ENCODE measurements at regions not wholly inside any gene's neighbourhood (a gene's known extent, or its start where the extent isn't known, plus 50 kb on each side); places are given as distances from the start of the nearest gene placed in this dataset.

GRCh38 chr5:87074072-87074471 lies 193.6 kb upstream of the RASA1 start:
- Mint-ChIP-seq H3K27ac (peak overlapping the region; percentile 88 to 94), H3K4me1 (ENCODE audit: low read depth in 2 of 2) (peaks cover 19 to 36% of the 10 kb centered on the region in 2 donors), H3K27me3 (no peaks in the 10 kb centered on the region), H3K4me3 (peak overlapping the region in 1 of 2 donors; percentile 72), H3K9me3 (no peaks in the 10 kb centered on the region), H3K36me3 (ENCODE audit: insufficient read depth) (no peaks in the 10 kb centered on the region)
- DNase-seq, result no peak
- ATAC-seq (replicated peaks), result no peak

GRCh38 chr5:87074934-87075541 lies 192.6 kb upstream of the RASA1 start:
- Mint-ChIP-seq H3K27ac (peak overlapping the region; percentile 88 to 94), H3K9me3 (no peaks in the 10 kb centered on the region), H3K4me1 (ENCODE audit: low read depth in 2 of 2) (peaks cover 21 to 38% of the 10 kb centered on the region in 2 donors), H3K4me3 (peak overlapping the region; percentile 63 to 72), H3K27me3 (no peaks in the 10 kb centered on the region), H3K36me3 (ENCODE audit: insufficient read depth) (no peaks in the 10 kb centered on the region)
- peak; percentile 7 to 26 (median 12) for DNase-seq
- ATAC-seq (replicated peaks), result peak; percentile 93

GRCh38 chr5:87076411-87076810 lies 191.3 kb upstream of the RASA1 start:
- peaks cover 26 to 46% of the 10 kb centered on the region in 2 donors for H3K4me1 Mint-ChIP-seq (ENCODE audit: low read depth in 2 of 2)
- no peaks in the 10 kb centered on the region for H3K27me3 Mint-ChIP-seq
- H3K27ac Mint-ChIP-seq, result no peak overlapping the region
- H3K4me3 Mint-ChIP-seq, result no peak overlapping the region
- DNase-seq (no peak), ATAC-seq (replicated peaks) (no peak)
- no peaks in the 10 kb centered on the region for H3K36me3 Mint-ChIP-seq (ENCODE audit: insufficient read depth)
- H3K9me3 Mint-ChIP-seq, result no peaks in the 10 kb centered on the region

- Mint-ChIP-seq H3K4me1 (ENCODE audit: low read depth in 2 of 2) (peaks cover 32 to 51% of the 10 kb centered on the region in 2 donors), H3K36me3 (ENCODE audit: insufficient read depth) (no peaks in the 10 kb centered on the region), H3K27me3 (no peaks in the 10 kb centered on the region), H3K4me3 (no peak overlapping the region), H3K27ac (no peak overlapping the region), H3K9me3 (no peaks in the 10 kb centered on the region)
- ATAC-seq (replicated peaks) (no peak), DNase-seq (no peak)
Observed at GRCh38 chr5:87076931-87077330, 190.8 kb upstream of the RASA1 start.

- no peaks in the 10 kb centered on the region for H3K27me3 Mint-ChIP-seq
- DNase-seq (no peak), ATAC-seq (replicated peaks) (no peak)
- H3K9me3 Mint-ChIP-seq, result no peaks in the 10 kb centered on the region
- H3K4me3 Mint-ChIP-seq, result no peak overlapping the region
- peaks cover 35 to 57% of the 10 kb centered on the region in 2 donors for H3K4me1 Mint-ChIP-seq (ENCODE audit: low read depth in 2 of 2)
- no peaks in the 10 kb centered on the region for H3K36me3 Mint-ChIP-seq (ENCODE audit: insufficient read depth)
- H3K27ac Mint-ChIP-seq, result peak overlapping the region in 1 of 2 donors; percentile 65
Observed at GRCh38 chr5:87079219-87079618, 188.5 kb upstream of the RASA1 start.

- no peaks in the 10 kb centered on the region for H3K36me3 Mint-ChIP-seq (ENCODE audit: insufficient read depth)
- peak overlapping the region; percentile 49 to 79 for H3K27ac Mint-ChIP-seq
Observed at GRCh38 chr5:87081016-87081415, 186.7 kb upstream of the RASA1 start.

GRCh38 chr5:87081511-87082372 lies 185.9 kb upstream of the RASA1 start:
- ATAC-seq (replicated peaks) (peak; percentile 94), DNase-seq (peak; percentile 12 to 26 (median 17))
- Mint-ChIP-seq H3K27ac (peak overlapping the region; percentile 49 to 79), H3K36me3 (ENCODE audit: insufficient read depth) (no peaks in the 10 kb centered on the region), H3K27me3 (no peaks in the 10 kb centered on the region), H3K9me3 (peaks cover 0 to 4% of the 10 kb centered on the region in 2 donors), H3K4me1 (ENCODE audit: low read depth in 2 of 2) (peaks cover 23 to 41% of the 10 kb centered on the region in 2 donors), H3K4me3 (peak overlapping the region; percentile 48 to 73)

More at GRCh38 chr5:87081016-87081415, 186.7 kb upstream of the RASA1 start:
- ATAC-seq (replicated peaks), result no peak
- no peak for DNase-seq
- H3K4me1 Mint-ChIP-seq (ENCODE audit: low read depth in 2 of 2), result peaks cover 23 to 41% of the 10 kb centered on the region in 2 donors
- peak overlapping the region; percentile 48 to 73 for H3K4me3 Mint-ChIP-seq
- H3K9me3 Mint-ChIP-seq, result peaks cover 0 to 4% of the 10 kb centered on the region in 2 donors
- H3K27me3 Mint-ChIP-seq, result no peaks in the 10 kb centered on the region

- Mint-ChIP-seq H3K9me3 (no peaks in the 10 kb centered on the region), H3K4me3 (peak overlapping the region; percentile 33 to 60), H3K4me1 (ENCODE audit: low read depth in 2 of 2) (peaks cover 15 to 26% of the 10 kb centered on the region in 2 donors), H3K27me3 (no peaks in the 10 kb centered on the region), H3K27ac (peak overlapping the region; percentile 42 to 70), H3K36me3 (ENCODE audit: insufficient read depth) (no peaks in the 10 kb centered on the region)
- DNase-seq (no peak), ATAC-seq (replicated peaks) (peak; percentile 36)
Observed at GRCh38 chr5:87094347-87094746, 173.3 kb upstream of the RASA1 start.

- ATAC-seq (replicated peaks) (peak; percentile 44), DNase-seq (no peak)
- Mint-ChIP-seq H3K4me1 (ENCODE audit: low read depth in 2 of 2) (peaks cover 15 to 27% of the 10 kb centered on the region in 2 donors), H3K27me3 (no peaks in the 10 kb centered on the region), H3K36me3 (ENCODE audit: insufficient read depth) (no peaks in the 10 kb centered on the region), H3K4me3 (peak overlapping the region; percentile 33 to 60), H3K9me3 (no peaks in the 10 kb centered on the region), H3K27ac (peak overlapping the region in 1 of 2 donors; percentile 70)
Observed at GRCh38 chr5:87094833-87095232, 172.8 kb upstream of the RASA1 start.

- no peaks in the 10 kb centered on the region for H3K27me3 Mint-ChIP-seq
- no peaks in the 10 kb centered on the region for H3K36me3 Mint-ChIP-seq (ENCODE audit: insufficient read depth)
- no peaks in the 10 kb centered on the region for H3K9me3 Mint-ChIP-seq
- DNase-seq (no peak), ATAC-seq (replicated peaks) (no peak)
- no peak overlapping the region for H3K27ac Mint-ChIP-seq
- H3K4me3 Mint-ChIP-seq, result peak overlapping the region in 1 of 2 donors; percentile 9
- peaks cover 17 to 35% of the 10 kb centered on the region in 2 donors for H3K4me1 Mint-ChIP-seq (ENCODE audit: low read depth in 2 of 2)
Observed at GRCh38 chr5:87095787-87096186, 171.9 kb upstream of the RASA1 start.

- Mint-ChIP-seq H3K27ac (no peak overlapping the region), H3K4me3 (no peak overlapping the region), H3K27me3 (no peaks in the 10 kb centered on the region), H3K36me3 (ENCODE audit: insufficient read depth) (no peaks in the 10 kb centered on the region), H3K9me3 (no peaks in the 10 kb centered on the region), H3K4me1 (ENCODE audit: low read depth in 2 of 2) (peaks cover 26 to 54% of the 10 kb centered on the region in 2 donors)
- ATAC-seq (replicated peaks), result peak; percentile 58
- DNase-seq, result no peak
Observed at GRCh38 chr5:87097664-87098063, 170.0 kb upstream of the RASA1 start.

GRCh38 chr5:87099291-87099839 lies 168.3 kb upstream of the RASA1 start:
- Mint-ChIP-seq H3K4me1 (ENCODE audit: low read depth in 2 of 2) (peaks cover 22 to 51% of the 10 kb centered on the region in 2 donors), H3K4me3 (no peak overlapping the region), H3K36me3 (ENCODE audit: insufficient read depth) (no peaks in the 10 kb centered on the region), H3K27me3 (no peaks in the 10 kb centered on the region), H3K27ac (no peak overlapping the region), H3K9me3 (no peaks in the 10 kb centered on the region)
- DNase-seq (no peak), ATAC-seq (replicated peaks) (no peak)

GRCh38 chr5:87099968-87100367 lies 167.7 kb upstream of the RASA1 start:
- peaks cover 0 to under 1% of the 10 kb centered on the region in 2 donors for H3K9me3 Mint-ChIP-seq
- no peak for ATAC-seq (replicated peaks)
- no peak for DNase-seq
- H3K27me3 Mint-ChIP-seq, result no peaks in the 10 kb centered on the region
- no peaks in the 10 kb centered on the region for H3K36me3 Mint-ChIP-seq (ENCODE audit: insufficient read depth)
- no peak overlapping the region for H3K4me3 Mint-ChIP-seq
- no peak overlapping the region for H3K27ac Mint-ChIP-seq
- peaks cover 17 to 45% of the 10 kb centered on the region in 2 donors for H3K4me1 Mint-ChIP-seq (ENCODE audit: low read depth in 2 of 2)
